GM19324 (cell line): ENCODE measurements at regions not wholly inside any gene's neighbourhood (a gene's known extent, or its start where the extent isn't known, plus 50 kb on each side); places are given as distances from the start of the nearest gene placed in this dataset.

ENCODE experiments used
- ATAC-seq: cut with Tn5 transposase; IDR thresholded peaks from one replicate; pipeline ENCODE4 v1.9.1; 2021; ENCODE audit warnings: mild to moderate bottlenecking, moderate library complexity; ENCODE audit not compliant: unreplicated experiment, low FRiP score

DNA sequence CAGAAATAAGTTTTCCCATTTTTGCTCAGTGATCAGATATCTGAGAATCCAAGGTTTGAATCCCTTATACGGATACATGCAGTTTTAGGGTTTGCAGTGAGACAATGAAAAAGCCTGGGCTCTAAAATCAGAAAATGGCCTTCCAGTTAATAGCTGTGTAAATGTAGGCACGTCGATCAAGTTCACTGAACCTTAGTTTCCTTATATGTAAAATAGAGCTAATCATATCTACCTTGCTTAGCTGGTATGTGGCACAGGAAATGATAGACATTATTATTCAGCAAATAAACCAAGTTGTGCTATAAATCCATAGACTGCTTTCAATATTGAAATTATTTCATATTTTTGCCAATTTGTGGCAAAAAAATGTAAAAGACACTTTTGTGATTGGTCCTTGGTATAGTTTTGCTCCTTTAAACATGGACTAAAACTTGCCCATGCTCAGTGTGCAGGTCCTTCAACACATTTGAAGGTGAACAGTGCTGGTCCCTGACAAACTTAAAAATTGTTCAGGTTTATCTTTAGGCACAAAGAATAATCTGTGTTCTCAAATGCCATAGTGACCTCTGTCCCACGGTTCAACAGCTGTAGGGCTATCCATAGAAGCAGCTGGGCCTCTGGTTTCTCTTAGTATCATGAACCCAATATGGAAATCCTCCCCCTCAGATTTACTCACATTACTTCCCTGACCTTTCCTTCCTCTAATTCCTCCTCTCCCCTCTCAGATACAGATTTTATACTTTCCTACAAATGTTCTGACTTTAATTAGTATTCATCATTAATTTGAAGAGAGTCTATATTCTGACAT lies 51.0 kb downstream of the CCDC54 start:
- no peak for ATAC-seq

DNA sequence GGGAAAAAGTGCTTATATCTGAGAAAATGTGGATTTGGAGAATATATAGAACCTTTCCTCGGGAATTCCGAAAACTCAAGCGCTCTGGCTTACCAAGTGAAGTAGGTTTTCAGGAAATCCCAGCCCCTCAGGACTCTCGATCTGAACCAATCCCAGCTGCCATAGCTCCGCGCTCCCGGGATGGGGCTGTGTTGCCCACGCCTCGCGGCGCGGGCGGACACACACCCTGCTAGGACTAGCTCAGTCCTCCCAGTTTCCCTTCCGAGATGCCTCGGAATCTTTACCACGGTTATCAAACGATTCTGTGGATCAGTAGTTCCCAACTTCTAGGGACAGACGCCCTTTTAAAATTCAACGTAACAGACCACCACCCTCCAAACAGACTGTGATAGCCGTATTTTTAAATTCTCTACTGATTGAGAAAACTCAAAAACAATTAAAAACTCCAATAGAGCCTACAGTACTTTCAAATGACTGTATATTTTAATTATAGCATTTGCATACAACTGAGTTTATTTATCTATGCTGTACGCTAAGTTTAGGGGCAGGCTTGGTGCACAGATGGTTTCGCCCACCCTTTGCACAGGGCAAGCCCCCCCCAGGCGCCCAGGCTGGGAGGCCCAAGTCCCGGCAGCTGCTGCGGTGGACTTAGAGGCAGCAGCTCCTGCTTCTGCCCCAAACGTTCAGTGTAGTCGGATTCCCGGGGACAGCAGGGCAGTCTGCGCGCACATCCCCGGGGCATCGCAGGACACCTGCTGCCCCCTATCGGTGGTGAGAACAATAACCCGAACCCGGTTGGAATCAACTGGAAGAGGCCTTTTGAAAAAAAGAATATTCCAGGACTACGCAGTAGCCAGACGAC lies 52.3 kb downstream of the CCDC54 start:
- ATAC-seq, result peak; percentile 37

DNA sequence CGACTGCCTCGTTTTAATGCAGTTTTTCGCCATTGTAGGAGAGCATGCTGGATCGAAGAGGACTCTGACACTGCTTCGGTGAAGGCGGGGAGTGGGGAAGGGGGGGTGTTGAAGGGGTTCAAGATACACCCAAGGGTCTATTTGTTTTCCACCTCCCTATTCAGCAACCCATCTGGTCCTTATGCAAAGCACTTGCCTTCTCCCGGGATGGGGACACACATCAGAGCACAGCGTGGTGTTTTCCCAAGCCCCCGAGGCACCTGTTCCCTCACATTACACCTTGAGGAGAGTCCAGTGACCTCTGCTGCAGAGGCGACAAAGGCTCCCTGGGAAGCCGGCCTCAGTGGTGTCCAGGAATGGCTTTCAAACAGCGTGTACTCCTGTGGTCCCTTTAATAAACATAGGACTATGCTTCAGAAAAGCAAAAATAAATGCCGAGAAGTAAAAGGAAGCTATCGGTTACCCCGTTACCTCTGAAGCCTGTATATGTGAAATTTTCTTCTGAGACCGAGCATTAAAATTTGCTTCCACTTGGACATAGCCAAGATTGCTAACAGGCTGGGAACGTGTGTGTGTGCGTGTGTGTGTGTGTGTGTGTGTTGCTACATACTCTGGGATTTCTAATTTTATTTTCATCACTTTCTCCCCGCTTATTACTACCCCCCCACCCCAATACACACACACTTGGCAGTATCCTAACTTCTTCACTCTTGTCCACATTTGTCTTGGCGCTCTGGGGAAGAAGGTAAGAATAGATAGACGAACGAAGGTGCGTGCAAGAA lies 53.2 kb downstream of the CCDC54 start:
- no peak for ATAC-seq

DNA sequence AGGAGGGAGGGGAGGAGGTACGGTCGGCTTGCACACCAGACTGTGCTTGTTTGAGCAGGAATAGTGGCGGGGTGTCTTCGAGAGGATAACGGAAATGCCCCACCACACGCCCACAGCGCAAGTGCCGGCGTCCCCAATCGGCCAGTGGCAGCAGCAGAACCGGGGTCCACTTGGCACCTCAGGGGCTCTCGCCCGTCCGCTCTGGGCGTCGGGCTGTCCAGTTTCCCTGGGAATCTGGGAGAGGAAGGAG lies 53.7 kb downstream of the CCDC54 start:
- peak; percentile 14 for ATAC-seq

DNA sequence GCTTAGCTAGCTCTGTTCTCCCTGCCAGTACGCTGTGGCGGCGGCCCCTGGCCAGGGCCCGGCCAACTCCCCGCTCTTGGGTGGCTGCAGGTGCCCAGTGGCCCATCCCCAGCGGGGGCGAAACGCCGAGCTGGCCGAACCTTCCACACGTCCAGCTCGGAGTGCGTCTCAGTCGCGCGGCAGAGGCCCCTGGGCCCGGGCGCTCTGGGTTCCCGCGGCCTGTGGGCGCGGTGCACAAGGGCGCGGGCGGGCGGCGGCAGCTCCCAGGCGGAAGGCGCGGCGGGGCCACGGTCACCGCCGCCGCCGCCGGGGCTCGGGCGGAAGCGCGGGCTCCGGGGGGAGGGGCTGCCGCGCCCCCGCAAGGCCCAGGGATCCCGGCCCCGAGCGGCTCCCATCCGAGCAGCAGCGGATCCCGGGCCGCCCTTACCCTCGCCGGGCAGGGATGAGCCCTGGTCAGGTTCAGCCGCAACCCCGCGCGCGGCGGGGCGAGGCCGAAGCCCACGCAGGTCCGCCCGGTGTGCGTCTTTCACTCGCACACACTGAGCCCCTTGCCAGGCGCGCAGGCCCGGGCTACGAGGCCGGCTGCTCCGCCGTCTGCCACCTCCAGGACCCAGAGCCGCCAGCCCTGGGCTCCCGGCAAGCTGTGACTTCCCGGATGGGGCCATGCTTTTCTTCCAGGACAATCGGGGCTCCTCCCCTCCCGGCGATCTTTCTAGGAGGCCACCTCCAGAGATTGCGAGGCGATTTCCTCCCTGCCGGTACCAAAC lies 54.2 kb downstream of the CCDC54 start:
- ATAC-seq, result peak; percentile 75

DNA sequence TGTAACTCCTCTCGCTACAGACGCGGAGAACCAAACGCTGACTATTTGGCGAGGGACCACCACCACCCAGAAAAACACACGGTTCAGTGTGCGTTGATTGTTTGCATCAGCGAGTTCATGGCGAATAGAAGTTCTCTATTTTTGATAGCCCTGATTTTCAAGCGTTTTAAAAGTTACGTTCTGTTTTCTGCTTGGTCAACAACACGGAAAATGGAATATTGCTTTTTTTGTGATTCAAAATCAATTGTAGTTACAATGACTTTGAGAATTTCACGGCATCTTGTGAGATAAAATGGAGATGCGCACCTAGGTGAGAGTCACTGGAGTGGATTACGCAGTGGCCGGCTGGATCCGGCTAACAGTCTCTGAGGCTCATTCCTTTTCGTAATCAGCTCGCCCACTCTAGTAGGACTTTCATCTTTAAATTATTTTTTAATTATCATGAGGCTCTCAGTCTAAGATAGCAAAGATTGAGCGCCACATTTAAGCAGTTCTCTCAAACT lies 54.8 kb downstream of the CCDC54 start:
- ATAC-seq, result no peak

DNA sequence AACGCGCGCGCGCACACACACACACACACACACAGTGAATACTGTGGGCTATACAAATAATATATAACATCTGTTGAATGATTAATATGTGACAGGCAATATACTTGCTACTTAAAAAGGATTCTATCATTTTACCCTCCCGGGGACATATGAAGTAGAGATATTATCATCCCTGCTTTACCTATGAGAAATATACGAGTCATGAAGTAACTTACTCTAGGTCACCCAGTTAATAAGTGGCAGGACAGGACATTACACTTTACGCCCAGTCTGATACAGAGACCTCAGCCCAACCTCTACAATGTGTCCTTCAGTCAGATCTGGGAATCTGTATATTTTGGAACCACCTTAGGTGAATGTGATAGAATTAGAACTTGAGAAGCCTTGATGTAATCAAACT lies 55.4 kb downstream of the CCDC54 start:
- ATAC-seq, result no peak

DNA sequence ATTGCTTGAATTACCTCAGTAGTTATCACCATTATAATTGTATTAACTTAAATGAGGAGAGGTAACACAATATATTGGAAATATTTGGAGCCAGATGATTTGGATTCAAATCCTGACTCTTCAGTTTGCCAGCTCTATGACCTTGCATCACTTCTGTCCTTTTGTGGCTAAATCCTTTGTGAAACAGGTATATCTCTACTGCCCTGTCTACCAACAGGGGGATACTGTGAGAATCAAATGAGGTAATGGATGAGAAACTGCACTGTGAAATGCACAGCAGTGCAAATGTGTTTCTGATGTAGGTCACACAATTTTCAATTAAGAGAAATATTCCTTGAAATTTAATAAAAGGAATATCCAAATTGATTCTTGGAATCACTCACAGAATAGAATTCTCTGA lies 58.8 kb downstream of the CCDC54 start:
- ATAC-seq, result no peak

DNA sequence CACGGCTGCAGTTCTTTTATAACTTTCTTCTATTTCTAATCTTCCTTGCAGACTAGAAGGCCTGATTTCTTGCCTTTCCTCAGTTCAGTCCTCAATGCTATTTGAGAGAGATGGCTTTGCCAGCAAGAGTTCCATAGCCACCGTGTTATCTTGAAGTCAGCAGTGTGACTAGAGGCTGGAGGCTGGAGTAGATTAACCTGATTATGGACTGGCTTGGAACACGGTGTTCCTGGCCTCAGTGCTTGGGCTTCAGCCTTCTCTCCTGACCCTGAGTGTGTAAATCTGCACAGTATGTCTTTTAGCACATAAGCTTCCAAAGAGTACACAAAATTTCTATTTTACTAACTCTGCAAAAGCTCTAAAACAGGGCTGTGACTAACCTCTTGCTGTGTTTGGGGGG lies 61.4 kb downstream of the CCDC54 start:
- no peak for ATAC-seq

DNA sequence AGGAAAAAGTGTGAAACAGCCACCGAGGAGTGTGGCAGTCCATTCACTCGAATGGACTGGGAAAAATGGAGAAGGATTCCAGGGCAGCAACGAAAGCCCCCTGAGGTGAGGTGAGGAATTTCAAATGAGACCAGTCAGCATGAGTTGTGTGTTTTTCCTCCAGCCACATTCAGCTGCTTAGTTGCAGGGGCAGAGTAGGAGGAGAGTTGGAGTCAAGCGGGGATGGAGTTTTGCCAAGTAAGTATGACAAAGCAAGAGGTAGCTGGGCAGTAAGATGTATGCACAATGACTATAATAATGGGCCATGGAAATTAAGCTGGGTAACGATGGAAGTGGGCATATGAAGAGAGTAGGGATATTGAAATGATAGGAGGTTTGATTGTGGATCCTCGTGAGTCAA lies 64.4 kb downstream of the CCDC54 start:
- no peak for ATAC-seq

DNA sequence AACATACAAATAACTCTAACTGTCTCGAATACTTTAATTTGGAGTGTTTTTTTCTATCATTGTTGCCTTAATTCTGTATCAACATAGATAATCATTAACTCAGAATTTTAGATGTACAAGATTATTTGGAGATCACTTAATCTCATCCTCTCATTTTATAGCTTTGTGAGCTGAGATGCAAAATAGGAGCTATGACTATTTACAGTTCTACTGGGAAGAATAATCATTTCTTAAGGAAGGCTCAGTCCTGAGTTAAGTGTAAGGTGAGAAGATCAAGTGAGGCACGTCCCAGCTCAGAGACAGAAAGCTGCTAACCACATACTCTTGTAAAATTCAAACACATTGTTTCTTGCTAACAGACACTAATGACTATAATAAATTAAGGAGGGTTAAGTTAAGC lies 66.2 kb downstream of the CCDC54 start:
- ATAC-seq, result no peak

DNA sequence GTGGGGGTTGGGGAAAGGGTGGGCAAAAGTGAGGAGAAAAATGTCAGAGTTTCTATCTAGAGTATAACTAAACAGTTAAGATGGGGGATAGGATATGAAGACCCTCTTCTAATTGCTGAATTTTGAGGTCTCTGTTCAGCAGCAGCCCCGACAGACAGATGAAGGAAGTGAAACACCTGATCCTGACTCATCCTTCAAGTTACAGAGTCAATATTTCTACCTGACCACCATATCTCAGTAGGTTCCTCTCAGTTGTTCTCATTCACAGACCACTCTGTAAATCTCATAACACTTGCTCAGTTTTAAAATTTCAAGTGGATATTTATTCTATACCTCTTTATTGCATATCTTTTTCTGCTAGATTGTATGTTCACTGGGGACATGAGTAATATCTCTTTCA lies 69.5 kb downstream of the CCDC54 start:
- no peak for ATAC-seq

DNA sequence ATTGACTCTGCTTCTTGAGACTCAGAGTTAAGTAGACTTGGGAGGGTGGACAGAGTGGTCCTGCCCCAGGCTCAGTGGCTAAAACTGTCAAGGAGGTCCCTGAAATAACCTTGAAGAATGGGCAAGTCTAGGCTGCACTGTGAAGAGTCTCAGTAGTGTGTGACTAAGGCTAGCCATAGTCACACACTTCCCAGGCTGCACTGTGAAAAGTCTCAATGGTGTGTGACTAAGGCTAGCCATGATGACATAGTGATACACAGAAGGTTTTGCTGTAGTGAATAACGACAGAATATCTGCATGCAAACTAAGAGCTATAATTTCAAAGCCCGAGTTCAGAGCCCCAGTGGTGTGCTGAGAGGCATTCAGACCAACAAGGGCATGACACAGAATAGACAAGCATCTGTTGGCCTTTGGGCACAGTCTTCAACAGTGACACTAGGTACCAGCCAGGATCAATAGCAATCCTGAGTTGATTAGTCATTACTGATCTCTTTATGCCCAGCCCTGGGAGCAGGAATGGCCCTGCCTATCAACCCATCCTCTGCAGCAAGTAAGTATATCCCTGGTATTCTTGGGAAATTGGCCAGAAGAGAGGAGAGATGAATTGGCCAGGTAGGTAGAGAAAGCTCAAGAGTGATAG lies 72.4 kb upstream of the BBX start:
- ATAC-seq, result no peak

DNA sequence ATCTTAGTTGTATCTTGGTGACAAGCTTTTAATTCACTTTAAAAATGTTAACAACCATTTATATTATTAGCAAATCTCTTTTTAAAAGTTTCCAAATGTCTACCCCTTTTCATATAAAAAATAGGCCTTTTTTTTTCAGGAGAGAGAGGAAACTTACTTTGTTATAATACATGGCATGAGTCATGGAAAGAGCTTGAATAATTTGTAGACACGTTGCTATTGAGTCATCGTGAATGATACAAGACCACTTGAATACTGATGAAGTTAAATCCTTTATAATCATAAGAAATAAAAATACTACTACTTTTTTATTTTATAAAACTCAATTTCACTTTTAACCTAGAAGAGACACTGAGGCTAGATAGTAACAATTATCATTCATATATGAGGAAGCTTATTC lies 70.3 kb upstream of the BBX start:
- ATAC-seq, result no peak

DNA sequence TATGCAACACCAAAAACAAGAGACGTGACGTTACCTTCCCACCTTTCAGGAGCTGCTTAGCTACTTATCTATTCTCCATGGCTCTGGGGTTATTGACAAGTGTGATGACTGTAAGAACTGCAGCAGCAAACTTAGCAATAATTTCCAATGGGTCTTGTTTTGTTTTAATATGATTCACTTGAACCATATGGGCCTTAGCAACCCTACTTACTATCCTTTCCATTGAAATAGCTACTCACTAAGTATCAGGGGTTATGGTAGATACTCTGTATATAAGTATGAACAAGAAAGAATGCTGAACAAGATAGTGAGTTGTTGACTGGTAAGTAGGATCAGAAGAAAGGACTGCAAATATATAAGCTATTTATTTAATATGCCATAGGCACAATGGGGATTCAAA lies 69.3 kb upstream of the BBX start:
- no peak for ATAC-seq

DNA sequence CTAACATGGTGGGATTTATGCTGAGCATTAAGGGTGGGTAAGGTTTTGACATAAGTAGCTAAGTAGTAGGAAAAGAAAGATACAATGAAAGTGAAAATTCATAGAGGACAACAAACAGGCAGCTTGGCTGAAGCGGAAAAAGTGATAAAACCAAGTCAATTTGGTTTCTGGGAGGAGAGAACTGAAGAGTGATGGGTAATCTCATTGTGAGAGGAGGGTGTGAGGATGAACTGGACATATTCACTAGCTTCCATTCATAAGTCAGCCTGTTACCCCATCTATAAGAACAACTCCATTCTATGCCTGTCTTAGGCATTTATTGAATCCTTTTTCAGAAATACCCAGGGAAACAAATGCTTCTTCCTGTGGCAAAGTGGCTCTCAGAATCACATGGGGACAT lies 67.1 kb upstream of the BBX start:
- no peak for ATAC-seq

DNA sequence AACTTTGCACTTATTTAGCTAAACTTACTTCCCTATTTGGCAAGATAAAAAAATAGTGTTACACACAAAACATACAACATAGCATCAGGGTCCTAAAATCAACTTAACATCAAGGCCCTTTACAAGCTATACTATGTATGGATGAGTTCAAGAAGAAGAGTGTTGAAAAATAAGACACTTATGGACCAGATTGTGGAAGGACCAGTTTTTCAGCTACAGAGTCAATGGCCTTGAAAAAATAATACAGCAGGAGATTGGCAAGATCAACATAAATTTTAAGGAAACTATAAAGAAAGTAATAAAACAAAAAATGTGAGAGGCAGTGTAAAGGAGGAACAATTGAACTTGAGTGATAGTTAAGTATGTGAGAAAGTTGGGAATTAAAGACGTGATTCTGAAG lies 66.3 kb upstream of the BBX start:
- no peak for ATAC-seq

DNA sequence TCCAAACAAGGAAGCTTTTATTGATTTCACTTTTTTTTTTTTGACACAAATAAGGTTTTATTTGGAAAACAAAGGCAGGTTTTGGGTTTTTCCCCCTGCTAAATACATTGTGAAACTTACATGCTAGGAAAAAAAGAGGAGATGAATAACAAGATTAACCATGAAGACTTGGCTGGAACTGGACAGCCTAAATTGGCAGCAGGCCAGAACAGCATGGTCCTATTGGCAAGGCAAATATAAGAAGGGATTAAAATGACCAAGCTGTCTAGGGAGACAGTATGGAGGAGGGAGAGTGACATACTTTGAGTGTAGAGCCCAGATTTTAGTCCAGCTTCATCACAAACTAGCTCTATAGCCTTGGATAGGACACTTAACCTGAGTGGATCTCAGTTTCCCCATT lies 63.9 kb upstream of the BBX start:
- ATAC-seq, result no peak

DNA sequence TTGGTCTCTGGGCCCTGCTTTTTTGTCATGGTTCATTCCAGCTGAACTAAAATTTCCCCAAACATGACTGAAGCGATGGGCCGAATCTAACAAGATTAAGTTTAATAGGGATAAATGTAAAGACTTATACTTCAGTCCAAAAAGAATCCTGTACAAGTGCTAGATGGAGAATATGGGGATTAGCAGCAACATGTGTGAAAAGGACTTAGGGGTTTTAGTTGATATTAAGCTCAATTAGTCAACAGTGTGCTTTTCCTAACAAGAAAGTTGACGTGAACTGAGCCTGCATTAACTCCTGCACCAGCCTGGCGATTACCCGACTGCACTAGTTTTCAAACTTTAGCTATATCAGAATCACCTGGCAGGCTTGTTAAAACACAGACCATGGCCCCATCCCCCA lies 61.0 kb upstream of the BBX start:
- ATAC-seq, result no peak

DNA sequence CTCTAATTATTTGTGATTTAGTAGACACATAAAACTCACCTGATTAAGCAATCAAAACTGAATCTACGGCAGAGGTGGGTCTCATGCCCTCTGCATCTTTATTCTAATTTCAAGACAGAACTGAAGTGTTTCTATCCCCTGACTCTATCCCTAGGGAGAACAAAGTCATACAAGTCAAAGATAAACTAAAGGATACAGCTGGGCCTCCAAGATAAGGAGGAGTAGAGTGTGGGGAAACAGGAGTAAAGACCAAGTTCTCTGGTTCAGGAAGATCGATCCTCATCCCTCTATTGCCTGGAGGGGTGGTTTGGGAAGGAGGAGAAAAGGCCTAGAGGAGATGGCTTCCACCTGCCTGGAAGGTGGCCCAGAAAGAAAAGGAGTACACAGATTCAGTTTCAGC lies 58.7 kb upstream of the BBX start:
- no peak for ATAC-seq
